Endothelial cell of hepatic sinusoid (primary cell): ENCODE measurements at regions not wholly inside any gene's neighbourhood (a gene's known extent, or its start where the extent isn't known, plus 50 kb on each side); places are given as distances from the start of the nearest gene placed in this dataset.

ENCODE experiments used
- in situ Hi-C: cut with HindIII; loops from 2 replicates; pipeline ENCODE4 v1.10.0; 2017; ENCODE audit warnings: low sequenced_read_pairs

GRCh38 chr1:5480906-5481305 lies 511.3 kb downstream of the NPHP4 start:
- in situ Hi-C loops: no loop called here

- in situ Hi-C loops: no loop called here
Measured at GRCh38 chr1:5479876-5480646, 512.2 kb downstream of the NPHP4 start.

GRCh38 chr1:5478961-5479360 lies 513.3 kb downstream of the NPHP4 start:
- in situ Hi-C loops: no loop called here

- in situ Hi-C loops: no loop called here
Measured at GRCh38 chr1:5478156-5478695, 514.0 kb downstream of the NPHP4 start.

GRCh38 chr1:5477716-5478115 lies 514.5 kb downstream of the NPHP4 start:
- in situ Hi-C loops: no loop called here

GRCh38 chr1:5475572-5475971 lies 516.7 kb downstream of the NPHP4 start:
- in situ Hi-C loops: no loop called here

GRCh38 chr1:5473268-5473667 lies 519.0 kb downstream of the NPHP4 start:
- in situ Hi-C loops: no loop called here

GRCh38 chr1:5466487-5466886 lies 525.7 kb downstream of the NPHP4 start:
- in situ Hi-C loops: no loop called here

GRCh38 chr1:5465281-5465711 lies 526.9 kb downstream of the NPHP4 start:
- in situ Hi-C loops: no loop called here

GRCh38 chr1:5464366-5464765 lies 527.9 kb downstream of the NPHP4 start:
- in situ Hi-C loops: no loop called here

GRCh38 chr1:5460974-5461373 lies 531.3 kb downstream of the NPHP4 start:
- in situ Hi-C loops: no loop called here

- in situ Hi-C loops: no loop called here
Measured at GRCh38 chr1:5459839-5460610, 532.2 kb downstream of the NPHP4 start.

- in situ Hi-C loops: no loop called here
Measured at GRCh38 chr1:5458248-5458647, 534.0 kb downstream of the NPHP4 start.

- in situ Hi-C loops: no loop called here
Measured at GRCh38 chr1:5456090-5456811, 536.0 kb downstream of the NPHP4 start.

- in situ Hi-C loops: no loop called here
Measured at GRCh38 chr1:5455651-5456050, 536.6 kb downstream of the NPHP4 start.

GRCh38 chr1:5455056-5455455 lies 537.2 kb downstream of the NPHP4 start:
- in situ Hi-C loops: no loop called here

GRCh38 chr1:5453347-5453746 lies 538.9 kb downstream of the NPHP4 start:
- in situ Hi-C loops: no loop called here

GRCh38 chr1:5451671-5452070 lies 540.6 kb downstream of the NPHP4 start:
- in situ Hi-C loops: no loop called here

GRCh38 chr1:5448486-5448885 lies 543.7 kb downstream of the NPHP4 start:
- in situ Hi-C loops: no loop called here

- in situ Hi-C loops: no loop called here
Measured at GRCh38 chr1:5447503-5447960, 544.7 kb downstream of the NPHP4 start.

- in situ Hi-C loops: no loop called here
Measured at GRCh38 chr1:5444396-5444795, 547.8 kb downstream of the NPHP4 start.
